HG02678 (cell line): ENCODE measurements at regions not wholly inside any gene's neighbourhood (a gene's known extent, or its start where the extent isn't known, plus 50 kb on each side); places are given as distances from the start of the nearest gene placed in this dataset.
"Not testable (repeated sequence)": the region's sequence is repeated elsewhere in the genome, so short reads cannot be mapped to it uniquely, and the experiment has no call there.

Experiments
- ATAC-seq: cut with Tn5 transposase; IDR thresholded peaks from one replicate; pipeline ENCODE4 v1.9.1; 2021; ENCODE audit warnings: mild to moderate bottlenecking, moderate library complexity; ENCODE audit not compliant: unreplicated experiment

GRCh38 chr22:22122348-22123117, 122.1 kb upstream of the VPREB1 start:
- ATAC-seq, result no peak

- no peak for ATAC-seq
These were observed 123.1 kb upstream of the VPREB1 start for GRCh38 chr22:22121445-22121844.

- ATAC-seq, result no peak
These were observed 124.4 kb upstream of the VPREB1 start for GRCh38 chr22:22120160-22120559.

- no peak for ATAC-seq
These were observed 125.6 kb upstream of the VPREB1 start for GRCh38 chr22:22118987-22119386.

GRCh38 chr22:22117864-22118544, 126.6 kb upstream of the VPREB1 start:
- ATAC-seq, result not testable (repeated sequence)

DNA sequence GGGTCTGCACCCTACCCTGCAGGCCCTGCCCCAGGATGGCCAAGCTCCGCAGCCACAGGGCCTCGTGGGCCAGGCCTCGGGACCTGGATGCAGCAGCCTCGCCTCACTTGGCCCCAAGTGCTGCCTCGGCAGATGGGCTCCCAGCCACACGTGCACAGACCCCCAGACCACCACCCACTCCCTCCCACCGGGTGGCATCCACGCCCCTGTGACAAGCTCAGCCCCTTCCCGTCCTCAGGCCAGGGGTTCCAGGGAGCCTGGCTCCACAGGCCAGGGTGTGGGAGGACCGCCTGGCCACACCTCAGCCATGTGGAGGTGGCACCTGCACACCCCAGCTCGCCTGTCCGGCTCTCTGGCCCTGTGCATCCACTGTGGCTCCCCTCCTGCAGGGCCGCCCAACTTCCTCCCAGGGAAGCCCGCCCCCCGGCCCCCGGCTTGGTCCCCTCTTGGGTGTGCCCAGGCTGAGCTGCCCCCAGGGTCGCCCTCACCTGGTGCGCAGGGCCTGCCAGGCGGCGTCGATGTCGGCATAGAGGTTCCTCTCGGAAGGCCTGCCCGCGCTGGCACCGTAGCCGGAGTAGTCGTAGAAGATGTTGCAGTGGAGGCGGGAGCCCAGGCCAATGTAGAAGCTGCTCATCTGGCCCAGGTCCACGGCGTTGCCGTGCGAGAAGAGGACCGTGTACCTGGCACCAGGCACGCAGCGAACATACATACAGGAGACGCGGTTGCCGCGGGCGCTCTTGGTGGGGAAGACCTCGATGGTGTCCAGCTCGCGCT, 127.4 kb upstream of the VPREB1 start:
- ATAC-seq, result not testable (repeated sequence)

DNA sequence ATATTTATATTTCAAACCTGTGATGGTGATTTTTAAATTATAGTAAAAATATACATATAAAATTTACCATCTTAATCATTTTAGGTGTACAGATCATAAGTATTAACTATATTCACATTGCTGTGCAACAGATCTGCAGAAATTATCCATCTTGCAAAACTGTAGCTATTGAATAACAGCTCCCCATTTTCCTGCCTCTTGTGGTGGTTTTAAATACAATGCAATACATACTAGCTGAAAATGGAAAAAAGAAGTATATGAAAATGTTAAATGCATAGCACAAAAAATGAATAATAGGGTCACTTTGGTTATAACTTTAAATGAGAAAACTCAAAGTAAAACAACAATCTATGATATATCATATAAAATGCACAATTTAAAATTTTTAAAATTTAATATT, 130.9 kb upstream of the VPREB1 start:
- no peak for ATAC-seq

DNA sequence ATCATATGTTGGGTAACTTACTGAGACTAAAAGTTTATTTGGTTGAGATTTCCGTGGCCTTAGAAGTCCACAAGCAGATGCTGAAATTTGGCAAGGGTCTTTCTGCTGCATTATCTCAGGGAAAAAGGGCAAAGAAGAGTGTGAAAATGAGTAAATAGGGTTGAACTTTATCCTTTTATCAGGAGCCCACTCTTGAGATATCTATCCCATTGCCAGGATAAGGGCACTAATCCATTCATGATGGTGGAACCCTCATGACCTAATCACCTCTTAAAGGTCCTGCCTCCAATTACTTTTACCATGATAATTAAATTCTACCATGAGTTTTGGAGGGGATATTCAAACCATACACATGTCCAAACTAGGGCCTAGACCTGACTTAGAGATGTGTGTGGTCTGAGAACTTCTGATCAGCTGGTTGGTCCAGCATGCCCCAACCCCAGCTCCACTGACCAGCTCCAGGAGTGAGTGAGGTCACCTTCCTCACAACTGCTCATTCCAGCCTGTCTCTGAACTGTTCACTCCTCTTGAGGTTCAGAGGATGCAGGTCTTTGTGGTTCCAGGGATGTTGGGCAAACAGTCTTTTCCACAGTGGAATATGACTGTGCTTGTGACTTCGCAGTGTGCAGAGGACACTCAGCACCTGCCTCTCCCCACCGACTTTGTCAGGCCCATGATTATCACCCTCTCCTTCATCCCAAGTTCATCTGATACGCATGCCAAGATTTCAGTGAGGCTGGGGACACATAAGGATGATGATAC, 130.1 kb upstream of the TOP3B start:
- ATAC-seq, result no peak

DNA sequence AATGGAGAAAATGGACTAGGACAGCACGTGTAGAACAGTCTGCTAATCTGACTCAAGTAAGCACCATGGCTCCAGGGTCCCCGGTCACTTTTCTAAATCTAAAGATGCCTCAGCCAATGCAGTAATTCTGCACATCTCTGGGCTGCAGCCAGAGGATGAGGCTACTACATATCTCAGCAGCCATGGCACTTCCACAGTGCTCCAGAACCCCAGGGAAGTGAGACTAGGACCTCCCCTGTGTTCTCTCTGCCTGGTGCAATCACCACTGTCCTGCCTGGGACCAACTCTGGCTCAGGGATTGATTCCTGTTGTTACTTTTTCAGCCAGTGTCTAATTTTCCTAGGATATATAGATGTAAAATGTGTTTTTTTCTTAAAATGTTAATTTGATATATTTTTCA, 129.4 kb upstream of the TOP3B start:
- no peak for ATAC-seq

DNA sequence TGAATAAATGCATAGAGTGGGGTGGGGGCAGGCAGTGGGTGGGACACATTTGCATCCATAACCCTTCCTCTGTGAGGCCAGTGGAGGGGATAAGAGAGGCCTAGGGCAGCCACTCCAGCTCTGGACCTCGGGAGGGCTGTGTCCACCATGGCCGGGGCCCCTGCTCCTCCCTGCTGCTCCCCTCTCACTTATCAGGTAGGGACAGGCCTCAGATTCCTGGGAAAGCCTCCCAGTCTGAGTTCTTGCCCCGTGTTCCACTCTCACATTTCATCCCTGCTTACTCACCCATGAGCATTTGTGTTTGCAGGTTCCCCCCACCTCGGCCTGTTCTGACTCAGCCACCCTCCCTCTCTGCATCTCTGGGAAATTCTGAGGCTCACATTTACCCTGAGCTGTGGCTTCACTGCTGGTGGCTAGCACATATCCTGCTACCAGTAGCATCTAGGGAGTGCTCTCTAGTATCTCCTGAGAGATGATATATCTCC, 128.7 kb upstream of the TOP3B start:
- ATAC-seq, result peak; percentile 52

- peak; percentile 94 for ATAC-seq
These were observed 128.1 kb upstream of the TOP3B start for GRCh38 chr22:22110548-22111266.

- ATAC-seq, result no peak
These were observed 127.3 kb upstream of the TOP3B start for GRCh38 chr22:22109693-22110466.

DNA sequence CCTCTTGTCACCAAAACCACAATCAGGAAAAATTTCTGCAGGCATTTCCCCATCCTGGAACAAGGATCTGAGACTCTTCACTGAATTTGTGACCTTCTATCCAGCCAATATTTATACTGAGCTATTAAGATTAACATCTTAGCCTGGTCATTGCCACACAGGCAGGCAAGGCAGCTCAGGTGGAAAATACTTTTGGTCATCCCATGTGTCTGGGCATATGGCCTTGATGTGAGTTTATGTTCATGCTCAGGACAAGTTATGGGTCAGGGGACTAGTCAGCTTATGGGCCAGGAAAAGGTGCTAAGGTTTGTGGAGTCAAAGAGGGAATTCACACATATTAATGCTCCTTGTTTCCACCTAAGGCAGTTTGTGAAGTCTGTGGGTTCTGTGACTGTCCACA, 124.3 kb upstream of the TOP3B start:
- ATAC-seq, result no peak

- ATAC-seq, result no peak
These were observed 122.8 kb upstream of the TOP3B start for GRCh38 chr22:22105364-22105763.

GRCh38 chr22:22103078-22103875, 120.7 kb upstream of the TOP3B start:
- ATAC-seq, result no peak

DNA sequence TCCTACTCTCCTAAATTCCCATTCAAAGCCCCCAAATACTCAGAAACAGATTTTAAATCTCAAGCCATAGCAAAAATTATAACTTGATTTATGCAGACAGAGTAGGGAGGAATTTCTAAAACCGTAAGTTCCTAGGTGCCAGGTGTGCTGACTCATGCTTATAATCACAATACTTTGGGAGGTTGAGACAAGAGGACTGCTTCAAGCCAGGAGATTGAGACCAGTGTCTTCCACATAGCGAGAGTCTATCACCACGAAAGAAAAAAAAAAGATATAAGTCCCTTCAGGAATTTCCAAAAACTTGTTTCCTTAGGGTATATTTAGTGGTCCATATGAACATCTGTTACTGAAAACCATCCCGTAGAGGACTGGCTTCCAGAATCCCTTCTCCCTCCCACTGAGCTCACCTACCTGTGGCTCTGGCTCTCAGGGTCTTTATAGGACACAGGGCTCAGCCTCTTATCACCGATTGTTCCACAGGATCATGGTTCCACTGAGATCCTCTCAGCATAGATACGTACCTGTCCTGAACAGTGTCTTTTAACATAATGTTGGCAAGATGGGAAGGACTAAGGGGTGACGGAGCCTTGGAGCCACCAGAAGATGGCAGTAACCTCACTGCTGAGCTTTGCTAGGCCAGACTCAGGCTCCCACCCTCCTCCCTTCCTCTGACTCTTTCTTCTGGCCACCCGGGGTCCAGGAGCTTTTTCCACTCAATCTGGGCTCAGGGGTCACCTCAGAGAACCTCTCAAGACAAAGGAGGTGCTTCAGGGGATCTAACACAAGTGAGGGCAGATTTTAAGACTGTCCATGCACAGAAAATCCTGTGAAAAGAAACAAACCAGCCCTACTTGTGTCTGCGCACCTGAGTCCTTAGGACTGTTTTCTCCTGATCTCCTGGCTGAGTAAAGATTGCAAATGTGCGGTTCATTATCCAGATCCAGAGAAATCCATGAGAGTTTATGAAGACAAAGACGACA, 117.5 kb upstream of the TOP3B start:
- ATAC-seq, result no peak

DNA sequence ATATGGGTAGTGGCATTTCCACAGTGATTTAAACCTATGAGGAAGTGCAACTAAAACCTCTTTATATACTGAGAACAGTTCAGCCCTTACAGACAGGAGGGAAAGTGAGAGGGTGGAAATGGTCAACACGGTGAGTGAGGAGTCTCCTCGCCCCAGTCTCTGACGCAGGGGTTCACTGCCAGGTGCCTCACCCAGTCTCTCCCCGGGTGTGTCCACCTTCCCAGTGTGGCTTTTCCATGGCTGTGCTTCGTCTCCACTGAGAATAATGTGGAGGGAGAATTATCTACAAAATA, 116.6 kb upstream of the TOP3B start:
- peak; percentile 65 for ATAC-seq
